Breast epithelium (tissue), 4 donors: ENCODE measurements at regions not wholly inside any gene's neighbourhood (a gene's known extent, or its start where the extent isn't known, plus 50 kb on each side); places are given as distances from the start of the nearest gene placed in this dataset.

Source experiments
- DNase-seq, 2 donors: peaks; one replicate each; pipeline ENCODE4 v3.0.0-alpha.2; 2019; ENCODE audit warnings: low spot score in 2 of 2
- H3K27ac ChIP-seq, 2 donors: fragments of 200-600 bp; sonication (generic) in 1 of 2; one replicate each; pipeline ENCODE4 v1.5.1; 2016 to 2019; ENCODE audit warnings: mild to moderate bottlenecking in 1 of 2
- H3K27me3 ChIP-seq, 2 donors: fragments of 200-600 bp; sonication (generic) in 1 of 2; one replicate each; pipeline versions ENCODE4 v1.5.1 to v1.6.0; 2017 to 2019; ENCODE audit warnings: control low read depth in 1 of 2, mild to moderate bottlenecking in 1 of 2
- H3K36me3 ChIP-seq: fragments of 200-600 bp; one replicate; pipeline ENCODE4 v1.5.1; 2019
- H3K4me1 ChIP-seq, 2 donors: fragments of 200-600 bp; sonication (generic); one replicate each; pipeline ENCODE4 v1.5.1; 2016 to 2019; ENCODE audit warnings: control low read depth in 1 of 2
- H3K4me3 ChIP-seq, 3 donors: fragments of 200-600 bp; sonication (generic); 1 replicate in 2 of 3; 2 replicates in 1 of 3; pipeline ENCODE4 v1.5.1; 2016 to 2019; ENCODE audit warnings: mild to moderate bottlenecking in 3 of 3, moderate library complexity in 2 of 3
- H3K9me3 ChIP-seq, 2 donors: fragments of 200-600 bp; sonication (generic) in 1 of 2; one replicate each; pipeline ENCODE4 v1.5.1; 2016 to 2019; ENCODE audit warnings: control low read depth in 1 of 2
- POLR2A ChIP-seq: fragments of 450-650 bp; IDR thresholded peaks from one replicate; pipeline ENCODE4 v1.6.1; 2016; ENCODE audit warnings: antibody characterized with exemption, mild to moderate bottlenecking, moderate library complexity
- POLR2AphosphoS5 ChIP-seq, 3 donors: sonication (generic); formaldehyde crosslinking; IDR thresholded peaks; one replicate each; pipeline ENCODE4 v1.6.1; 2017; ENCODE audit warnings: antibody characterized with exemption in 3 of 3
- intact Hi-C: fragments of 100-400 bp; cut with DNase I; formaldehyde crosslinking; loops from one replicate; pipeline ENCODE4 v1.15.1; 2023; ENCODE audit warnings: low total_unique reads
- TF ChIP-seq, protein P1 (sequence below), 3 donors: fragments of 450-650 bp; IDR thresholded peaks; one replicate each; pipeline ENCODE4 v1.5.1; 2016 to 2017; ENCODE audit warnings: antibody characterized with exemption in 3 of 3, mild to moderate bottlenecking in 3 of 3, moderate library complexity in 3 of 3

GRCh38 chr11:32328392-32328791 lies 106.9 kb downstream of the WT1 start:
- no peaks in the 10 kb centered on the region for H3K36me3 ChIP-seq
- H3K4me3 ChIP-seq: no peak overlapping the region
- no peak for DNase-seq
- no peak overlapping the region for H3K27ac ChIP-seq
- TF ChIP-seq POLR2AphosphoS5 (IDR thresholded peaks at IDR 0.05) (no peak), POLR2A (no peak)
- TF ChIP-seq, protein P1, sequence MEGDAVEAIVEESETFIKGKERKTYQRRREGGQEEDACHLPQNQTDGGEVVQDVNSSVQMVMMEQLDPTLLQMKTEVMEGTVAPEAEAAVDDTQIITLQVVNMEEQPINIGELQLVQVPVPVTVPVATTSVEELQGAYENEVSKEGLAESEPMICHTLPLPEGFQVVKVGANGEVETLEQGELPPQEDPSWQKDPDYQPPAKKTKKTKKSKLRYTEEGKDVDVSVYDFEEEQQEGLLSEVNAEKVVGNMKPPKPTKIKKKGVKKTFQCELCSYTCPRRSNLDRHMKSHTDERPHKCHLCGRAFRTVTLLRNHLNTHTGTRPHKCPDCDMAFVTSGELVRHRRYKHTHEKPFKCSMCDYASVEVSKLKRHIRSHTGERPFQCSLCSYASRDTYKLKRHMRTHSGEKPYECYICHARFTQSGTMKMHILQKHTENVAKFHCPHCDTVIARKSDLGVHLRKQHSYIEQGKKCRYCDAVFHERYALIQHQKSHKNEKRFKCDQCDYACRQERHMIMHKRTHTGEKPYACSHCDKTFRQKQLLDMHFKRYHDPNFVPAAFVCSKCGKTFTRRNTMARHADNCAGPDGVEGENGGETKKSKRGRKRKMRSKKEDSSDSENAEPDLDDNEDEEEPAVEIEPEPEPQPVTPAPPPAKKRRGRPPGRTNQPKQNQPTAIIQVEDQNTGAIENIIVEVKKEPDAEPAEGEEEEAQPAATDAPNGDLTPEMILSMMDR (IDR thresholded peaks at IDR 0.05): no peak
- no peaks in the 10 kb centered on the region for H3K4me1 ChIP-seq
- intact Hi-C loops: no loop called here
- no peaks in the 10 kb centered on the region for H3K27me3 ChIP-seq
- H3K9me3 ChIP-seq: no peaks in the 10 kb centered on the region

DNA sequence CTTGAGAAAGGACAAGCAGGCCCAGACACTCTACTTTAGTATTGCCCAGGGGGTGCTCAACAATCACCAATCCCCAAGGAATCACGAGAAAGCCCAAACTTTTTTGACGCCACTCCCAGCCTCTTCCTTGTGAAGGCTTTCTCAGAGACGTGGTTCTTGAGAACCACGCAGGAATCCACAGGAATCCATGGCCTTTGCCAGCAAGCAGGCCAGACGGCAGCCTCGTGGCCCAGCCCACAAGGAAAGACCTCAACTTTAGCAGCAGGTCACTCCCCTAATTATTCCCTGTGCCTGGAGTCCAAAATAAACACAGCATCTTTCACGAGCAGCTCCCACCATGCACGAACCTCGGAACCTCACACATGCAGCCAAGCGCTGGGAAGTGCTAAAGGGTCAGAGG lies 104.2 kb downstream of the WT1 start:
- H3K4me3 ChIP-seq: no peak overlapping the region
- H3K27me3 ChIP-seq: no peaks in the 10 kb centered on the region
- DNase-seq: no peak
- no peaks in the 10 kb centered on the region for H3K36me3 ChIP-seq
- H3K4me1 ChIP-seq: no peaks in the 10 kb centered on the region
- intact Hi-C loops: no loop called here
- TF ChIP-seq, protein P1 (IDR thresholded peaks at IDR 0.05): no peak
- no peak for TF ChIP-seq POLR2A
- no peak for TF ChIP-seq POLR2AphosphoS5 (IDR thresholded peaks at IDR 0.05)
- H3K27ac ChIP-seq: no peak overlapping the region
- no peaks in the 10 kb centered on the region for H3K9me3 ChIP-seq

DNA sequence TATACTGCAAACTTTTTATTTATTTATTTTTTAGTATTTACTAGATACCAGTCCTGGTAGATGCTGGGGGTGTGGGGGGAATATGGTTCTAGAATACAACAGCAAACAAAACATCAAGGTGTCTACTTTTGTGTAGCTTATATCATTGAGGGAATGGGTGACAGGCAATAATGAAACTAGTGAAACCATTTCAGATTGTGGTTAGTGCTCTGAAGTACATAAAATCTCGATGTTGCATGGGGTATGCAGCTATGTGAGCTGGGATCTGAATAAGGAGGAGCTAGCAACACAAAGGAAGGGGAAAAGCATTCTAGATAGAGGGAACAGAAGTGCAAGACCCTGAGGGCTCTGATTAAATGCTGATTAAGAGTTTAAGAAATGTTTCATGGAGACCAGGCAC lies 103.5 kb downstream of the WT1 start:
- no peak for DNase-seq
- Histone ChIP-seq H3K4me1 (no peaks in the 10 kb centered on the region), H3K27ac (no peak overlapping the region), H3K9me3 (no peaks in the 10 kb centered on the region), H3K4me3 (no peak overlapping the region), H3K27me3 (no peaks in the 10 kb centered on the region), H3K36me3 (no peaks in the 10 kb centered on the region)
- intact Hi-C loops: no loop called here
- TF ChIP-seq, protein P1 (IDR thresholded peaks at IDR 0.05): no peak
- no peak for TF ChIP-seq POLR2AphosphoS5 (IDR thresholded peaks at IDR 0.05)
- no peak for TF ChIP-seq POLR2A

DNA sequence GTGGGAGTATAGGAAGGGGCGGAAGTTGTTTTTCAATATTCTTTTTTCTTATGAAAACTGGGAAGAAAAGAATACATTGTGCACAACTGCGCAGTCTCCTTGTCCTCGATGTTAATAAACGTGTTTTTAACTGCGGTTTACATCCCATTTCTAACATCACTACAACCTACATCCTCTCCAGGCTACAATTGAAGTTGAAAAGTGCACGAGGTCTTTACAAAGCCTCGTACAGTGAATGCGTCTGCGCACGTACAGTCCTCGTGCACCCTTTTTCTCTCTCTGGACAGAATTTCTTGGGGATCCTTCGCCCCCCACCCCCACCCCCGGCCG lies 102.4 kb downstream of the WT1 start:
- intact Hi-C loops: no loop called here
- TF ChIP-seq POLR2AphosphoS5 (IDR thresholded peaks at IDR 0.05): no peak
- TF ChIP-seq, protein P1 (IDR thresholded peaks at IDR 0.05): no peak
- TF ChIP-seq POLR2A: no peak
- DNase-seq: no peak
- Histone ChIP-seq H3K27ac (no peak overlapping the region), H3K4me1 (no peaks in the 10 kb centered on the region), H3K27me3 (no peaks in the 10 kb centered on the region), H3K36me3 (no peaks in the 10 kb centered on the region), H3K4me3 (peak overlapping the region; percentile 32 to 63 (median 41)), H3K9me3 (no peaks in the 10 kb centered on the region)

- peak overlapping the region; percentile 32 to 63 (median 41) for H3K4me3 ChIP-seq
- no peaks in the 10 kb centered on the region for H3K27me3 ChIP-seq
- H3K36me3 ChIP-seq: no peaks in the 10 kb centered on the region
- no peaks in the 10 kb centered on the region for H3K4me1 ChIP-seq
- H3K27ac ChIP-seq: no peak overlapping the region
- peak; percentile 19 to 55 for DNase-seq
- TF ChIP-seq, protein P1 (IDR thresholded peaks at IDR 0.05): no peak
- TF ChIP-seq POLR2AphosphoS5 (IDR thresholded peaks at IDR 0.05): no peak
- TF ChIP-seq POLR2A: no peak
- intact Hi-C loops: no loop called here
- no peaks in the 10 kb centered on the region for H3K9me3 ChIP-seq
Observed at GRCh38 chr11:32333320-32333991, 101.9 kb downstream of the WT1 start.
